NCI-H510A treated with DMSO at 0.1 percent for 48 hours (cell line): ENCODE measurements at regions not wholly inside any gene's neighbourhood (a gene's known extent, or its start where the extent isn't known, plus 50 kb on each side); places are given as distances from the start of the nearest gene placed in this dataset.
"Not testable (repeated sequence)": the region's sequence is repeated elsewhere in the genome, so short reads cannot be mapped to it uniquely, and the experiment has no call there.

Source experiments
- DNase-seq: peaks from one replicate; lab custom pipeline; 2025; lab: John Stamatoyannopoulos, UW

DNA sequence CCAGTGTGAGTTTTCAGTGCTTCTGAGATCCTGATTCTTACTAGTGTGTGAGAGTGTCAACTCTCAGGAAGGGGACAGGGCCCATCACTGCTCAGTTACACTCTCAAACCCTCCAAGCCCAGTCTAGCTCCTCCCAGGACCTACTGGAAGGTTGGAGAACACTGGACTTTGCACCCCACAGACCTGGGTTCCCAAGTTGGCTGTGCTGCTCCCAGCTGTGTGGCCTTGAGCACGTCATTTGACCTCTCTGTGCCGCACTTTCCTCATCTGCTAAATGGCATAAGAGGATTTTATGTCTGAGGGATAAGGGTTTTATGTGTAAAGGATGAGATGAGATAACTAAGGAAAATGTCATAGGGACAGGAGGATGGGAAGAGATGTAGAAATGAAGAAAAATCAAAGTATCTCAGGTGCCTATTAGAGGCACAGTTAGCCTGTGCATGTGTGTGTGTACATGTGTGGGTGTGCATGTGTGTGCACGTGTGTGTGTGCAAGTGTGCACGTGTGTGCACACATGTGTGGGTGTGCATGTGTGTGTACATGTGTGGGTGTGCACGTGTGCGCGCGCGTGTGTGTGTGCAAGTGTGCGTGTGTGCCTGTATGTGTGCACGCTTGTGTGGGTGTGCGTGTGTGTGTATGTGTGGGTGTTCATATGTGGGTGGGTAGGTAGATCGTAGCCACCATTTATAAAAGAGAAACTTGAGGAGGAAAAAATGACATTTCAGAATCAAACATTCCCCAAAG, 108.0 kb upstream of the GRK3 start:
- not testable (repeated sequence) for DNase-seq

DNA sequence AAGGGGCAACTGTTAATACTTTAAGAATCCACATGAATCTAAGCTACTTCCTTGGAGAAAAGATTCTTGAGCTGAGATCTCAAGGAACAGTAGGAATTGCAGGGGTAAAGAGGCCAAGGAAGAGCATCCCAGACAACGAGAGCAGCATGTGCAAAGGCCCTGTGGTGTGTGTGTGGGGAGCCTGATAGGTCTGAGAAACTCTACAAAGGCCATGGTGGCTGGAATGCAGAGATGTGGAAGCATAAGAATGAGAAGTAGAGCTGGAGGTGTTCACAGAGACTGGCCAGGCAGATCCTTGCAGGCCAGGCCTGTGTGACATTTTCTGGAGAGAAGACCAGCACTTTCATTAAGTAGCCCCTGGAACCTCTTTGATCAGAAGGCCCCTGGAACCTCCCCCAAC, 105.8 kb upstream of the GRK3 start:
- not testable (repeated sequence) for DNase-seq

DNA sequence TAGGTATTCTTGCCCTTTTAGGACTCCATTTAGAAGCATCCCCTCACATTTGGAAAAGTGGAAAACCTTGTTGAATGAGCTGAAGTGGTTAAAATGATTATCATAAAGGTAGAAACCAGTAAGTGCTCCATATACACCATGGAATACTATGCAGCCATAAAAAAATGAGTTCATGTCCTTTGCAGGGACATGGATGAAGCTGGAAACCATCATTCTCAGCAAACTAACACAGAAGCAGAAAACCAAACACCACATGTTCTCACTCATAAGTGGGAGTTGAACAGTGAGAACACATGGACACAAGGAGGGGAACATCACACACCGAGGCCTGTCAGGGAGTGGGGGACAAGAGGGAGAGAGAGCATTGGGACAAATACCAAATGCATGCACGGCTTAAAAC, 103.8 kb upstream of the GRK3 start:
- DNase-seq: not testable (repeated sequence)

DNA sequence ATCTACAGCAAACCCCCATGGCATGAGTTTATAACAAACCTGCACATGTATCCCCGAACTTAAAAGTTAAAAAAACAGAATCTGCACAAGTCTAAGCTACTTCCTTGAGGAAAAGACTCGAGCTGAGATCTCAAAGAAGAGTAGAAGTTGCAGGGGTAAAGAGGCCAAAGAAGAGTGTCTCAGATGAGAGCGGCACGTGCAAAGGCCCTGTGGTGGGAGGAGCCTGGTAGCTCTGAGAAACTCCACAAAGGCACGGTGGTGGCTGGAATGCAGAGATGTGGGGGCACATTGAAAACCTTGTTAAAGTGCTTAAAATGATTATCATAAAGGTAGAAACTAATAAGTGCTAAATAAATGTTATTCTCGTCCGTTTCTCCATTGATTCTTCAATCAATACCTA, 103.2 kb upstream of the GRK3 start:
- no peak for DNase-seq

DNA sequence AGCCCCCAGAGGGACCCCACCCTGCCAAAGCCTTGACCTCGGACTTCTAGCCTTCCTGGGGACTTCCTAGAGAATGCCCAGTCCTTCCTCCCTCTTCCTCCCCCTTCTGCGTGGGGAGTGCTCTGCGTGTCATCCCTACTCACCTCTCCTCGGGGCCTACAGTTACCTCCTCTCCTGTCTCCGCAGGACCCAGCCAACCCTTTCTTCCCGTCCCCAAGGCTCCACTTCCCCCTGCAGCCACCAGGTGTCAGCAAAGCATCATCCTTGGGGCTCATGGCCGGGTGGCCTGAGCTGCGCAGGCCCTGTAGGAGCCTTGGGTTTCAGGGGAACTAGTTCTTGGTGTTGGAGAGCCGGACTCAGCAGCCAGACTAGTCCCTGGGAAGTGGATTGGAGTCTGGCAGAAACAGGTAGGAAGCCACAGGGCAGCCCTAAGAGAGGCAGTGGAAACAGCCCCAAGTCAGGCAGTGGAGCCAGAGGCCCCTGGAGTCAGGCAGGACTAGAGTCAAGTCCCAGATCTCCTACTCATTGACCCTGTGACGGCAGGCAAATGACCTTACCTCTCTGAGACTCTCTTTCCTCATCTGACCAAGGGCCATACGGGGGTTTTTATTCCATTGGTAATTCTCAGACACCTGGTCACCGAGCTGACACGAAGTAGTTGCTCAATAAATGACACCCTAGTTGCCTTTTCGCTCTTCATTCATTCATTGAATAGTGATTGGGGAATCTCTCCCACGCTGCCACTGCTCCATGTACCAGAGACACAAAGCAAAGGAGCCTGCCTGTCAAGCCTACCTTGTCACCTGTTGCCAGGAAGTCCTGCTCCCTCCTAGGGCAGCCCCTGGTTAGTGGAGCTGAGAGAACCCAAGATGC, 101.8 kb upstream of the GRK3 start:
- peak; percentile 61 for DNase-seq

DNA sequence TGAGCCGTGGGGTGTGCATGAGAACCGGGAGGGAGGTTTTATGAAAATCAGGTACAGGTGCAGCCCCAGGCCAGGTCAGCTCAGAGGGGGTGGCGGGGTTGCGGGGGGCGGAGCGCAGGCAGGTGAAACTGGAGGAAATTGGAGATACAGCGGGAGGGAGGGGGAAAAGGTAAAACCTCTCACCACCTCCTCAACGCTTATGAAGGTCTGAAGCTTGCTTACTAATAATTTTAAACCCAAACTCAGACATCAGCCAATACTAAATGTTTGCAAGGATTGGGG, 101.2 kb upstream of the GRK3 start:
- not testable (repeated sequence) for DNase-seq

DNA sequence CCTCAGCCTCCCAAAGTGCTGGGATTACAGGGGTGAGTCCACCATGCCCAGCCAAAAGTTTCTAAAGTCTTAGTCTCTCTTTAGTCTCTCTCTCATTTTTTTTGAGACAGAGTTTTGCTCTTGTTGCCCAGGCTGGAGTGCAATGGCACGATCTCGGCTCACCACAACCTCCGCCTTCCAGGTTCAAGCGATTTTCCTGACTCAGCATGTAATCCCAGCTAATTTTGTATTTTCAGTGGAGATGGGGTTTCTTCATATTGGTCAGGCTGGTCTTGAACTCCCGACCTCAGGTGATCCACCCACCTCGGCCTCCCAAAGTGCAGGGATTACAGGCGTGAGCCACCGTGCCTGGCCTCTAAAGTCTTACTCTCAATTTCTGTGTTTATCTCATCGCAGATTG, 100.1 kb upstream of the GRK3 start:
- DNase-seq: not testable (repeated sequence)

DNA sequence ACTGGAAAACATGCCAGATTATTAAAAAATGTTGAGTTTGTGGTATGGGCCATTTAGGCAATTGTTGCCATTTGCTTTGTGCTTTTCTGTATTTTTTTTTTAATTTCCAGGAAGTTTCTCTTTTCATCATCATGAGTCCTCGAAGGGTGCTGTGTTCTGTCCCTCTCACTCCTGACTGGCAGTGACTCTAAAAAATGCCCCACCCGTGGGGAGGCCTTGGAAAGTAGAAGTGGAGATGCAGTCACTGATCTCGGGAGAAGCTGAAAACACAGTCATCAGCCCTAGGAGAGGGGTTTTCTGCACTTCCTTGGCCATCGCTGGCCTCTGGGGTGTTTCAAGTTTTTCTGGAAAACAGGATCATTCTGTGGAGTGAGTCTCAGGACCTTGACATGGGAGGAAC, 98.5 kb upstream of the GRK3 start:
- DNase-seq: no peak

DNA sequence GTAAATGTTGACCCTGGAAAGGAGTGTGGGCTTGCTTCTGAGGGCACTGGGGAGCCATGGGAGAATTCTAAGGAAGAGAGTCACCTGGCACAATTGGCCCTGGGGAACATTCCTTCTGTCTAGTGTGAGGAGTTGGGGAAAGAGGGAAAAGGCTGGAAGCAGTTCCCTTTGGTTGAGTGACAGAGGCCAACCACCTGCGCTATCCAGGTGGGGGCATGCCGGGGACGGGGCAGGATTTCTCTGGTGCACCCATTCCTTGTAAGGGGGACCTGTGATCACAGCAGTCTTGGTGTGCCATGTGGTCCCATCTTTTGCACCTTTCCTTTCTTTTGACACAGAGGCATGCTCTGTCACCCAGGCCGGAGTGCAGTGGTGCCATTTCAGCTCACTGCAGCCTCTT, 92.1 kb upstream of the GRK3 start:
- DNase-seq: no peak

DNA sequence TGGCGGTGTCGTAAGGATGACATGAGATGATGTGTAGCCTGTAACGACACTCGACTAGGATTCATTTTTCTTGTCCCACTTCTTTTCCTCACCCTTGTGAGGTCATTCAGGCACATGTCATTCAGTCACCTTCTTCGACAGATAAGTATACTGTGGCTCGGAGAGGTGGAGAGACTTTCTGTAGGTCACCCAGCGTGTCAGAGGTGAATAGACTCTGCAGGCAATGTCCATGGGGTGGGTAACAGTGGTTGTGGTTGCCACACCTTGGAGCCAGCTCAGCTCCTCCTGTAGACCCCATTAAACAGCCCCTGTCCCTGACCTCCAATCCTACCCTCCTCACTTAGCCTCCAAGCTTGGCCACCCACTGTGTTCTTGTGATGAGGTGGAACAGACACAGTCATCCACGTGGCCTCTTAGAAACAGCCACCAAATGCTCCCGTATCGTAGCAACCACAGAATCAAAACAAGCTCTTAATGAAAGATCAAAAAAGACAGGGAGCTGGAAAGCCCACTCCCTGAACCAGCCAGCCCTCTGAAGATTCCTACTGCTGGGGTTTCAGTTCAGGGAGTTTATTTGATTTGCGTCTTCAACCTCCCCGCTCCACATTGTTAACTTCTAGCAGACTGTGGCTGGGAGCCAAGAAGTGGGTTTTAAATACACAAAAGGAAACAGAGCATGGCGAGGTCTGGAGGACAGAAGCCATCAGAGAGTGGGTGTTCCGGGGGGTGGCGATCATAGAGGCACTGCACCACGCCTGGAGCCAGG, 89.0 kb upstream of the GRK3 start:
- peak; percentile 90 for DNase-seq

DNA sequence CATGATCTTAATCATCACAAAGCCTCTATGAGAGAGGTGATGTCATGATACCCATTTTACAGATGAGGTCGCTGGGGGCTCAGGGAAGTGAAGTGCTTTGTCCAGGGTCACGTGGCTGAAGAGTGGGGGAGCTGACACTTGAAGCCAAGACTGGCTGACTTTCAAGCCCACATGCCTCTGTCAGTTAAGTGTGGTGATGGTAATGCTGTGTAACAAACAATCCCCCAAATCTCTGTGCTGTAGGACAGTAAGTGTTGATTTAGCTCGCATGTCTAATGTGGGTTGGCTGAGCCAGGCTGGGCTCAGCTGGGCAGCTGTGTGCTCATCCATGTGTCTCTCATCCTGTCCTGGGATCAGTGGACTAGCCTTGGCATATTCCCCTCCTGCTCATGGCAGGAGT, 87.1 kb upstream of the GRK3 start:
- no peak for DNase-seq

DNA sequence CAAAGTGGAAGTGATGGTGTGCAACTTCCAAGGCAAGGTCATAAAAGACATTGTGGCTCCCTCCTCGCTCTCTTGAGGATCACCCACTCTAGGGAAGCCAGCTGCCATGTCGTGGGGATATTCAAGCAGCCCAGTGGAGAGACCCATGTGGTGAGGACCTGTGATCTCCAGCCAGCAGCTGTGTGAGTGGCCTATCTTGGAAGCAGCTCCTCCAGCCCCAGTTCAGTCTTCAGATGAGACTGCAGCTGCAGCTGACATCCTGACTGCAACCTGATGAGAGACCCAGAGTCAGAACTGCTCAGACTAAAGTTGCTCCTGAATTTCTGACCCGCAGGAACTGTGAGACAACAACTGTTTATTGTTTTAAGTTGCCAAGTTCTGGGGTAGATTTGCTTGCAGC, 86.4 kb upstream of the GRK3 start:
- no peak for DNase-seq

DNA sequence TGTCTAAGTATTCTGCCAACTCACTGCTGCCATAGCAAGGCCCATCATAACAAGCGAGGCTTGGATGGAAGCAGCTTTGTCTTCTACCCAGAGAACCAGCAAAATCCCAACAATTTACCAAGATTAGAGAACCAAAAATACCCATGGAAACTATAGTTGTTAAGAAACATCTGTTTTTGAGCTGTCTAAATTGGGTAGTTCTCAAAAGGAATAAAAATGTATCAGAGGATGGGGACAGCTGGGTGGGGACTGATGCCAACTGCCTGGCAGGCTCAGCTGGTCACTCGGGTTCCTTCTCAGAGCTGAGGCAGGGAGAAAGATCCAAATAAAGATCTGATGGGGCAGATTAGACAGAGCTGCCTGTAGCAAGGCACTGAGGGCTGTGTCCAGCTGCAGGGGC, 85.9 kb upstream of the GRK3 start:
- DNase-seq: no peak

DNA sequence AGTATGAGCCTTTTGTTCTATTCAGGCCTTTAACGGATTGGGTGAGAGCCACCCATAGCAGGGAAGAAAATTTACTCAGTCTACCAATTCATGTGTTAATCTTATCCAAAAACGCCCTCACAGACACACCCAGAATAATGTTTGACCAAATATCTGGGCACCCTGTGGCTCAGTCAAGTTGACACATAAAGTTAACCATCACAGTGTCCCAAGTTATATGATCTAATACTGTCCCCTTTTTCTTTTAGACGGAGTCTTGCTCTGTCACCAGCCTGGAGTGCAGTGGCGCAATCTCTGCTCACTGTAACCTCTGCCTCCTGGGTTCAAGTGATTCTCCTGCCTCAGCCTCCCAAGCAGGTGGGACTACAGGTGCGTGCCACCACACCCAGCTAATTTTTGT, 83.6 kb upstream of the GRK3 start:
- not testable (repeated sequence) for DNase-seq

DNA sequence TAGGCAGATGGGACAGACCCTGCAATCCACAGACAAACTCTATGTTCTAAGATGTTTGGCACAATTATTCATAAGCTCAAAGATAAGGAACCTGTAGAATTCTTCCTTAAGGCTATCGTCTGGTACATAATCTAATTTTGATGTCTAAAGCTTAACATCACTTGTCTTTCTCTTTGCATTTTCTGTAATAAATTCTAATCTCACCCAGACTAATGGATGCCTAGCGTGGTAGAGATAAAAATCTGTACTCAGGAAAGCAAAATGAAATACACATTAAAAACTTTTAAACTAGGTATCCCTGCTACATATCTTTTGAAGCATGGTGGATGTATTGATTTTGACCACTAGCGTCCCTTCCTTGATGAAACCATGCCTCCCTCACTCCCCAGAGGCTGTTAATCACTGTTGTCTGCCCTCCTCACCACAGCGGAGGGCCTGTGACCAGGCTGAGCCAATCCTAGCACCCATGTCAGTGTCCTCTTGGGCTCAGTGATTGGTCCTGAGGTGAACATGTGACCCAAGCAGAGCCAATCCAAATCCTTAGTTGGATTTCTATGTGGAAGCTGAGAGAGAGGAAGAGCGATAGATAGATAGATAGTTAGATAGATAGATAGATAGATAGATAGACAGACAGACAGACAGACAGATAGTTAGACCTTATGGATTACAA, 82.2 kb upstream of the GRK3 start:
- no peak for DNase-seq

DNA sequence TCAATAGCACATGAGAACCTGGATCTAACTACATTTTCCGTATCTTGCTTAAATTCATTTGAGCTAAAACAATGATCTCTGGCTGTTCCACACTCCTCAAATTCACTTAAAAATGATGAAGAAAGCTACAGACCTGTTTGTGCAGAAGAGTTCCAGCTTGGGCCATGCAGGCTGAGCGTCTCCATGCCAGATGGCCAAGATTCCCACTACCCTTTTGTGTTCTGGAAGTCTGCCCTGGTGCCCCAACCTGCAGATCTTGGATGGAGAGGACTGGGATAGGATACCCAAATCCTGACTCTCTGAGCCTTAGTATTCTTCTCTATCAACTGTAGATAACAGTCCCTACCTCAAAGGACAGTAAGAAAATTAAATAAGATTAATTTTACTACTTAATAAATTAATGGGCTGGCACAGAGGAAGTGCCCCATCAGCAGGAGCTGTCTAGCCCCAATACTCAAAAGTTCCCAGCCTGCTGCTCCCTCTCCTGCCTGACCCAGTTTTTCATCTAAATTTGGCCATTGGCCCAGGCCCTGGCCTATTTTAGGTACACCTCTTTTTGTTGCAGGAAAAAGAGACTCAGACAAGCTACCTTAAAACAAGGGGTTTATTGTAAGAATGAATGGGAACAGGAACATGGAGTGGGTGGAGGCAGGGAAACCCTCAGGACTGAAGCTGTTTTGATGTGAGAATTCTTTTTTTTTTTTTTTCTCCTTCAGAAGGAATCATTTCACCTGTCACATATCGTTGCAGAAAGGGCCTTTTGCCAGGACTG, 81.4 kb upstream of the GRK3 start:
- no peak for DNase-seq

DNA sequence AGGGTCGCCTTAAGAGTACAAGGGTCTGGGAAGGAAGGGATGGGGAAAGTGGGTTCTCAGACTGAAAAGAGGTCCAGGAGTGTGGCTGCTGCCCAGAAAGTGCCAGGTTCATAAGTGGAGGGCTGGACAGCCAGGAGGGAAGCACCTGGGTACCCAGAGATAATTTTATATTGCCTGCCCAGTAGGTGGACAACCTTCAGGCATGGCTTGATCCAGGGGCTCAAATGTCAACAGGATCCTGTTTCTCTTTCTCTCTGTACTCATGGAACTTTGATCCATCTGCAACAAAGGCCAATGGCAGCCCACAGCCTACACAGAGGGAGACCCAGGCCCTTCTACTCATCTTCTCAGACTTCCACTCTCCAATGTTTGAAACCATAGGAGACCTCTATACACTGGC, 80.5 kb upstream of the GRK3 start:
- DNase-seq: no peak

DNA sequence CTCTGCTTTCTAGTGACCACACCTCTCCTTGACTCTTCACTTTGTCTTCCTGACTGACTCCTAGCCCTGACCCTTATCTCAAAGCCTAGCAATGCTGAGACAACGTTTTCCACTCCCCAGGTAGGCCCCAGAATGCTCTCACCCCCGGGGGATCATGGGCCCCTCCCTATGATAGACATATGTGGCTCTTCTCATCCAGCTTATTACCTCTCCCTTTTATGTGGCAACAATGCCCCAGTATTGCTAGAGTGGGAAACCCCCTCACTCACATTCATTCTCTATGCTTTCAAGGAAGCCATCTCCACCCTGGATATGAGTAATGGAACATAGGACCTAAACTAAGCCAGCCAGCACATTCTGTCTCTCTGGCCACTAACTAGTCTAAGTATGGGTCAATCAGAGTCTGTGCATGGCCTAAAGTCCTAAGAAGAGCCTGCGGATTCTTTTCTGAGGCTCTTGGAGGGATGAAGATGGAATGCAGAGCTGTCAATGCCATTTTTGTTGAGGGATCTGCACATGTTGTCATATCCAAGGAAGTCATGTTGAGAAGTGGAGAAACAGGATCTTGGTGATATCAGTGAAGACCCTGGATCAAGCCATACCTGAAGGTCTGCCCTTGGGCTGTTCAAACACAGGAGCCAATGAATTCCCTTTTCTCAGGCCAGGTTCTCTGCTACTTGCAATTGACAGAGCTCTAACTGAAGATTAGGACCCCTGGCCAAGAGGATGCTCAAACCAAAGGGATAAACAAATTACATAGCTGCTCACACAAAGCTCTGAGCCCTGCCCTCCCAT, 79.8 kb upstream of the GRK3 start:
- DNase-seq: no peak

DNA sequence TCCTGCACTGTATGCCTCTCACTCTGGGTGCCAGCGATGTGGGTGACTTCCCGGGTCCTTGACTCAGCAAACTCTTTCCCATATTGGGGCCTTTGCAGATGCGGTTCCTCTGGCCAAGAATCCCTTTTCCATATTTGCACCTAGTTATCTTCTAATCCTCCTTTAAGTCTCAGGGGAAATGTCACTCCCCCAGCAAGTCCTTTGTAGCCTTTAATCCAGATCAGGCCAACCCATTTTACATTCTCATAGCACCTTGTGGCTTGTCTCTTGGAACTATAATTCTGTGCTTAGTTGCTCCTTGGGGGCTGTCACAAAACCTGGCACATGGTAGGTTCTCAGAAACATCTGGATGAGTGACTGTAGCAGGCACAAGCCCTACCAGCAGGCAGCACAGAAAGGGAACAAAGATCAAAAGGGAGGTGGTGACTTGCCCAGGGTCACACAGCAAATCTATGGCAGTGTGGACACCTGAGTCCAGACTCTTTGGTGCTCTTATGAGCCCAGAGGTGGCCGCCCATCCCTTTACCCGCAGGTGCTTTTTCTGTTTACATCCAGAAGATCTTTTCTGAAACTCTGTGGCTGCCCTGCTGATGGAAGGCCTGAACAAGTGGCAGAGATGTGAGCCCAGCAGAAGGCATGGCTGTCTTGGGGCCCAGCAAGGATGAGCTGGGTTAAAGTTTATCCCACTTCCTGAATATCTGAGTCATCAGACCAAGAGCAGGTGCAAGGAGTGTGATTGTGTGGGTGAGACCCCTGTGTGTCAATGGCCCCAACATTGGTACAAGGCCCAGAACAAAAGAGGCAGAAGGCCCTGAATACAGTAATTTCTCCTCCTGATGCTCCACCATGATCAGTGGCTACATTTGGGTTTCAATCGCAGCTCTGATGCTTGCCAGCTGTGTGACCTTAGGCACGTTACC, 78.6 kb upstream of the GRK3 start:
- no peak for DNase-seq

DNA sequence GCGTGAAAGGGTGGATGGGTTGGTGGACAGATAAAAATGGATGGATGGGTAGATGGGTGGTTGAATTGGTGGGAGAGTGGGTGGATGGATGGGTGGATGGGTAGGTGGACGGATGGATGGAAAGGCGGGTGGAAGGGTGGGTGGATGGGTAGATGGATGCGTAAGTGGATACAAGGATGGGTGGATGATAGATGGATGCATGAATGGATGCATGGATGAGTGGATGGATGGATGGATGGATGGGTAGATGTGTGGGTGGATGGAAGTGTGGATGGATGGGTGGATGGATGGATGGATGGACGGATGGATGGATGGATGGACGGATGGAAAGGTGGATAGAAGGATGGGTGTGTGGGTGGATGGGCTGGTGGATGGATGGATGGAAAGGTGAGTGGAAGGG, 77.0 kb upstream of the GRK3 start:
- DNase-seq: no peak
